ENCODE measurements at regions not wholly inside any gene's neighbourhood (a gene's known extent, or its start where the extent isn't known, plus 50 kb on each side); places are given as distances from the start of the nearest gene placed in this dataset.
"Not testable (repeated sequence)": the region's sequence is repeated elsewhere in the genome, so short reads cannot be mapped to it uniquely, and the experiment has no call there.

GRCh38 chr2:16068552-16068940 lies 128.2 kb downstream of the MYCN start:
- POLR2A ChIA-PET: no interaction called here
- ATAC-seq (ENCODE audit: low read depth) (no peak), DNase-seq (no peak)
- H3K27me3 Mint-ChIP-seq: no peaks in the 10 kb centered on the region
- no peaks in the 10 kb centered on the region for H3K4me1 Mint-ChIP-seq
- TF ChIP-seq CTCF (IDR thresholded peaks at IDR 0.05): no peak
- intact Hi-C loops (cut with micrococcal nuclease): no loop called here
- no peak overlapping the region for H3K27ac Mint-ChIP-seq
- H3K36me3 Mint-ChIP-seq (ENCODE audit: low read depth): peaks cover 1% of the 10 kb centered on the region
- CTCF ChIA-PET: no interaction called here
- H3K4me3 Mint-ChIP-seq: no peak overlapping the region
- H3K9me3 Mint-ChIP-seq: peaks cover 7% of the 10 kb centered on the region

GRCh38 chr2:16067866-16068551 lies 127.7 kb downstream of the MYCN start:
- intact Hi-C loops (cut with micrococcal nuclease): no loop called here
- peaks cover 1% of the 10 kb centered on the region for H3K36me3 Mint-ChIP-seq (ENCODE audit: low read depth)
- ChIA-PET POLR2A (no interaction called here), CTCF (no interaction called here)
- ATAC-seq (ENCODE audit: low read depth) (no peak), DNase-seq (no peak)
- H3K4me3 Mint-ChIP-seq: no peak overlapping the region
- TF ChIP-seq CTCF (IDR thresholded peaks at IDR 0.05): no peak
- H3K4me1 Mint-ChIP-seq: no peaks in the 10 kb centered on the region
- no peak overlapping the region for H3K27ac Mint-ChIP-seq
- no peaks in the 10 kb centered on the region for H3K27me3 Mint-ChIP-seq
- peaks cover 7% of the 10 kb centered on the region for H3K9me3 Mint-ChIP-seq

- no peak for DNase-seq
- H3K9me3 Mint-ChIP-seq: peaks cover 10% of the 10 kb centered on the region
- H3K27ac Mint-ChIP-seq: no peak overlapping the region
- no peak for TF ChIP-seq CTCF (IDR thresholded peaks at IDR 0.05)
- H3K4me1 Mint-ChIP-seq: no peaks in the 10 kb centered on the region
- intact Hi-C loops (cut with micrococcal nuclease): no loop called here
- ChIA-PET CTCF (no interaction called here), POLR2A (no interaction called here)
- no peaks in the 10 kb centered on the region for H3K27me3 Mint-ChIP-seq
- peaks cover 1% of the 10 kb centered on the region for H3K36me3 Mint-ChIP-seq (ENCODE audit: low read depth)
- no peak for ATAC-seq (ENCODE audit: low read depth)
- H3K4me3 Mint-ChIP-seq: no peak overlapping the region
Measured at GRCh38 chr2:16067444-16067843, 127.1 kb downstream of the MYCN start.

- H3K27ac Mint-ChIP-seq: no peak overlapping the region
- CTCF ChIA-PET: no interaction called here
- no peaks in the 10 kb centered on the region for H3K4me1 Mint-ChIP-seq
- H3K36me3 Mint-ChIP-seq (ENCODE audit: low read depth): peaks cover 1% of the 10 kb centered on the region
- POLR2A ChIA-PET: no interaction called here
- TF ChIP-seq CTCF (IDR thresholded peaks at IDR 0.05): no peak
- no peak overlapping the region for H3K4me3 Mint-ChIP-seq
- ATAC-seq (ENCODE audit: low read depth): no peak
- DNase-seq: no peak
- no peaks in the 10 kb centered on the region for H3K27me3 Mint-ChIP-seq
- peaks cover 12% of the 10 kb centered on the region for H3K9me3 Mint-ChIP-seq
- intact Hi-C loops (cut with micrococcal nuclease): no loop called here
Measured at GRCh38 chr2:16067037-16067406, 126.7 kb downstream of the MYCN start.

GRCh38 chr2:16066261-16067036 lies 126.1 kb downstream of the MYCN start:
- CTCF ChIA-PET: no interaction called here
- H3K4me1 Mint-ChIP-seq: no peaks in the 10 kb centered on the region
- TF ChIP-seq CTCF (IDR thresholded peaks at IDR 0.05): no peak
- POLR2A ChIA-PET: no interaction called here
- H3K4me3 Mint-ChIP-seq: no peak overlapping the region
- intact Hi-C loops (cut with micrococcal nuclease): no loop called here
- ATAC-seq (ENCODE audit: low read depth): no peak
- no peak overlapping the region for H3K27ac Mint-ChIP-seq
- no peak for DNase-seq
- H3K27me3 Mint-ChIP-seq: no peaks in the 10 kb centered on the region
- peaks cover 12% of the 10 kb centered on the region for H3K9me3 Mint-ChIP-seq
- H3K36me3 Mint-ChIP-seq (ENCODE audit: low read depth): peaks cover 1% of the 10 kb centered on the region

GRCh38 chr2:16065272-16066069 lies 125.1 kb downstream of the MYCN start:
- DNase-seq; POLR2A ChIA-PET; H3K27me3 Mint-ChIP-seq; intact Hi-C loops (cut with micrococcal nuclease); H3K36me3 Mint-ChIP-seq (ENCODE audit: low read depth); CTCF ChIA-PET; H3K4me1 Mint-ChIP-seq; ATAC-seq (ENCODE audit: low read depth); H3K4me3 Mint-ChIP-seq; H3K27ac Mint-ChIP-seq: not testable (repeated sequence)
- peaks cover 14% of the 10 kb centered on the region for H3K9me3 Mint-ChIP-seq

Data from activated B cell treated with CpG ODN at 0.5 μM for 24 hours (primary cell).